ENCODE measurements at regions not wholly inside any gene's neighbourhood (a gene's known extent, or its start where the extent isn't known, plus 50 kb on each side); places are given as distances from the start of the nearest gene placed in this dataset.

- H4K5ac ChIP-seq (ENCODE audit: low read depth, low read length), result no peak overlapping the region
- H3K4ac ChIP-seq (ENCODE audit: low read depth, low read length), result no peak overlapping the region
- no peak overlapping the region for H2BK20ac ChIP-seq (ENCODE audit: low read depth, low read length)
- H3K27me3 ChIP-seq (ENCODE audit: control insufficient read depth, insufficient read depth, low read length), result no peaks in the 10 kb centered on the region
- no peaks in the 10 kb centered on the region for H3K4me1 ChIP-seq (ENCODE audit: control insufficient read depth, insufficient read depth, low read length)
- WGBS, 2 experiments (ENCODE audit: extremely low coverage in 2 of 2, insufficient read length in 1 of 2), result no CpG with 5 or more reads among the region's 3 CpGs
- in situ Hi-C loops (cut with MboI; ENCODE audit: low sequenced_read_pairs) (no loop called here), dilution Hi-C loops (cut with HindIII; ENCODE audit: low sequenced_read_pairs, unreplicated experiment) (no loop called here), intact Hi-C loops (cut with micrococcal nuclease) (no loop called here)
- no peak overlapping the region for H4K91ac ChIP-seq (ENCODE audit: insufficient read depth, low read depth, low read length)
- no TSS peak for BruUV-seq (replicated peaks)
- no peaks in the 10 kb centered on the region for H3K9me1 ChIP-seq (ENCODE audit: insufficient read depth, low read length)
- no peaks in the 10 kb centered on the region for H4K20me1 ChIP-seq (ENCODE audit: insufficient read depth, low read length)
- ATAC-seq (ENCODE audit: low read depth) (no peak), DNase-seq (no peak)
- TF ChIP-seq RCOR1 (IDR thresholded peaks at IDR 0.05; ENCODE audit: insufficient replicate concordance, low read length), result no peak
- TF ChIP-seq MAFK (IDR thresholded peaks at IDR 0.05; ENCODE audit: low read depth, low read length), result no peak
- no peak for TF ChIP-seq CEBPB (IDR thresholded peaks at IDR 0.05; ENCODE audit: low read depth, low read length)
- TF ChIP-seq, protein P1, sequence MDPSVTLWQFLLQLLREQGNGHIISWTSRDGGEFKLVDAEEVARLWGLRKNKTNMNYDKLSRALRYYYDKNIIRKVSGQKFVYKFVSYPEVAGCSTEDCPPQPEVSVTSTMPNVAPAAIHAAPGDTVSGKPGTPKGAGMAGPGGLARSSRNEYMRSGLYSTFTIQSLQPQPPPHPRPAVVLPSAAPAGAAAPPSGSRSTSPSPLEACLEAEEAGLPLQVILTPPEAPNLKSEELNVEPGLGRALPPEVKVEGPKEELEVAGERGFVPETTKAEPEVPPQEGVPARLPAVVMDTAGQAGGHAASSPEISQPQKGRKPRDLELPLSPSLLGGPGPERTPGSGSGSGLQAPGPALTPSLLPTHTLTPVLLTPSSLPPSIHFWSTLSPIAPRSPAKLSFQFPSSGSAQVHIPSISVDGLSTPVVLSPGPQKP (IDR thresholded peaks at IDR 0.05; ENCODE audit: borderline replicate concordance, low read depth, low read length), result no peak
- TF ChIP-seq RFX5 (IDR thresholded peaks at IDR 0.05; ENCODE audit: low read depth, low read length), result no peak
- no peak for TF ChIP-seq FOS (IDR thresholded peaks at IDR 0.05; ENCODE audit: low read depth, low read length)
- no peak overlapping the region for H2BK120ac ChIP-seq (ENCODE audit: low read depth, low read length)
- no peak overlapping the region for H2AK5ac ChIP-seq (ENCODE audit: low read depth, low read length)
- no peak overlapping the region for H4K8ac ChIP-seq (ENCODE audit: low read depth in 2 of 2, low read length in 2 of 2)
- ChIA-PET CTCF (no interaction called here), POLR2A (ENCODE audit: unreplicated experiment) (no interaction called here)
- no peak overlapping the region for H2AFZ ChIP-seq (replicated peaks; ENCODE audit: low read length, poor library complexity)
- no peak overlapping the region for H3K4me2 ChIP-seq (ENCODE audit: low read depth, low read length)
- H3K14ac ChIP-seq (replicated peaks; ENCODE audit: low read depth, low read length), result no peak overlapping the region
- no peak overlapping the region for H2AK9ac ChIP-seq (replicated peaks; ENCODE audit: low read depth, low read length, poor library complexity)
- H3K9ac ChIP-seq (ENCODE audit: low read depth, low read length), result no peak overlapping the region
- no peak overlapping the region for H3K18ac ChIP-seq (ENCODE audit: low read depth, low read length)
- no peaks in the 10 kb centered on the region for H3K79me1 ChIP-seq (ENCODE audit: low read depth in 1 of 2, low read length in 2 of 2)
- no peak overlapping the region for H2BK5ac ChIP-seq (ENCODE audit: low read depth, low read length, poor library complexity, severe bottlenecking)
- no peak overlapping the region for H3K4me3 ChIP-seq (ENCODE audit: insufficient read depth, low read depth, low read length)
- no peak overlapping the region for H3K23ac ChIP-seq (ENCODE audit: low read depth, low read length)
- H3K36me3 ChIP-seq (ENCODE audit: control insufficient read depth, insufficient read depth, low read length), result no peaks in the 10 kb centered on the region
- H2BK15ac ChIP-seq (ENCODE audit: low read depth, low read length), result no peak overlapping the region
- H3K9me3 ChIP-seq (ENCODE audit: control insufficient read depth, insufficient read depth, low read length), result no peaks in the 10 kb centered on the region
- H3K27ac ChIP-seq (ENCODE audit: insufficient read depth, low read length), result no peak overlapping the region
- no peak overlapping the region for H3K56ac ChIP-seq (ENCODE audit: extremely low read depth, insufficient read depth, low read length)
These were observed 436.6 kb downstream of the FUT8 start for GRCh38 chr14:65849091-65849490.
